BJ (cell line): ENCODE measurements at regions not wholly inside any gene's neighbourhood (a gene's known extent, or its start where the extent isn't known, plus 50 kb on each side); places are given as distances from the start of the nearest gene placed in this dataset.

Source experiments
- CTCF ChIA-PET: fragments of 350-600 bp; formaldehyde crosslinking; extraction: SDS; loops from one replicate; lab custom pipeline; 2021; ENCODE audit warnings: antibody characterized with exemption, inconsistent platforms; lab: Yijun Ruan, JAX
- POLR2A ChIA-PET: fragments of 300-600 bp; sonication (Branson Sonifier 250); formaldehyde crosslinking; extraction: SDS; loops from one replicate; lab custom pipeline; 2021; ENCODE audit warnings: antibody characterized with exemption; lab: Charles Lee
- DNase-seq: peaks from one replicate; pipeline ENCODE4 v3.0.0-alpha.2; 2011; ENCODE audit warnings: low read depth
- H3K27me3 ChIP-seq: 2 replicates; pipeline ENCODE4 v1.6.0; 2011; ENCODE audit warnings: low read length; ENCODE audit not compliant: control insufficient read depth, insufficient read depth
- H3K36me3 ChIP-seq: 2 replicates; pipeline ENCODE4 v1.5.1; 2011; ENCODE audit warnings: low read length; ENCODE audit not compliant: control insufficient read depth, insufficient read depth
- H3K4me3 ChIP-seq: 2 replicates; pipeline ENCODE4 v1.5.1; 2011; ENCODE audit warnings: low read depth, mild to moderate bottlenecking, control low read depth, low read length
- TF ChIP-seq, protein P1 (sequence below): IDR thresholded peaks from 2 replicates; pipeline ENCODE4 v1.5.1; 2011; ENCODE audit warnings: low read depth, mild to moderate bottlenecking, control low read depth, inconsistent platforms, low read length, moderate library complexity; ENCODE audit not compliant: insufficient read depth

- DNase-seq: no peak
- CTCF ChIA-PET: interaction anchor here (2.8 kb wide), 1 partner anchor 254 kb away, joined by 7 read pairs; no protein-coding TSS in a partner anchor
- Histone ChIP-seq H3K4me3 (no peak overlapping the region), H3K27me3 (peaks cover 7% of the 10 kb centered on the region), H3K36me3 (no peaks in the 10 kb centered on the region)
- TF ChIP-seq, protein P1, sequence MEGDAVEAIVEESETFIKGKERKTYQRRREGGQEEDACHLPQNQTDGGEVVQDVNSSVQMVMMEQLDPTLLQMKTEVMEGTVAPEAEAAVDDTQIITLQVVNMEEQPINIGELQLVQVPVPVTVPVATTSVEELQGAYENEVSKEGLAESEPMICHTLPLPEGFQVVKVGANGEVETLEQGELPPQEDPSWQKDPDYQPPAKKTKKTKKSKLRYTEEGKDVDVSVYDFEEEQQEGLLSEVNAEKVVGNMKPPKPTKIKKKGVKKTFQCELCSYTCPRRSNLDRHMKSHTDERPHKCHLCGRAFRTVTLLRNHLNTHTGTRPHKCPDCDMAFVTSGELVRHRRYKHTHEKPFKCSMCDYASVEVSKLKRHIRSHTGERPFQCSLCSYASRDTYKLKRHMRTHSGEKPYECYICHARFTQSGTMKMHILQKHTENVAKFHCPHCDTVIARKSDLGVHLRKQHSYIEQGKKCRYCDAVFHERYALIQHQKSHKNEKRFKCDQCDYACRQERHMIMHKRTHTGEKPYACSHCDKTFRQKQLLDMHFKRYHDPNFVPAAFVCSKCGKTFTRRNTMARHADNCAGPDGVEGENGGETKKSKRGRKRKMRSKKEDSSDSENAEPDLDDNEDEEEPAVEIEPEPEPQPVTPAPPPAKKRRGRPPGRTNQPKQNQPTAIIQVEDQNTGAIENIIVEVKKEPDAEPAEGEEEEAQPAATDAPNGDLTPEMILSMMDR: no peak
- POLR2A ChIA-PET: no interaction called here
Observed at GRCh38 chr11:71341596-71341995, 89.2 kb upstream of the SHANK2 start.

- ChIA-PET POLR2A (no interaction called here), CTCF (interaction anchor here (2.8 kb wide), 1 partner anchor 254 kb away, joined by 7 read pairs; no protein-coding TSS in a partner anchor)
- no peak for DNase-seq
- Histone ChIP-seq H3K36me3 (no peaks in the 10 kb centered on the region), H3K27me3 (peaks cover 8% of the 10 kb centered on the region), H3K4me3 (no peak overlapping the region)
- TF ChIP-seq, protein P1: no peak
Observed at GRCh38 chr11:71341173-71341572, 88.8 kb upstream of the SHANK2 start.

GRCh38 chr11:71340086-71340606 lies 87.8 kb upstream of the SHANK2 start:
- TF ChIP-seq, protein P1: no peak
- POLR2A ChIA-PET: no interaction called here
- no peak overlapping the region for H3K4me3 ChIP-seq
- CTCF ChIA-PET: interaction anchor here (1.1 to 2.1 kb wide), 4 partner anchors 12 to 234 kb away, joined by 3 to 9 read pairs (median 3); no protein-coding TSS in a partner anchor
- no peaks in the 10 kb centered on the region for H3K36me3 ChIP-seq
- no peak for DNase-seq
- peaks cover 6% of the 10 kb centered on the region for H3K27me3 ChIP-seq

GRCh38 chr11:71339396-71339881 lies 87.1 kb upstream of the SHANK2 start:
- ChIA-PET CTCF (interaction anchor here (1.2 to 2.1 kb wide), 3 partner anchors 11 to 234 kb away, joined by 3 to 9 read pairs (median 3); no protein-coding TSS in a partner anchor), POLR2A (no interaction called here)
- Histone ChIP-seq H3K36me3 (no peaks in the 10 kb centered on the region), H3K4me3 (no peak overlapping the region), H3K27me3 (peaks cover 6% of the 10 kb centered on the region)
- TF ChIP-seq, protein P1: no peak
- no peak for DNase-seq

DNA sequence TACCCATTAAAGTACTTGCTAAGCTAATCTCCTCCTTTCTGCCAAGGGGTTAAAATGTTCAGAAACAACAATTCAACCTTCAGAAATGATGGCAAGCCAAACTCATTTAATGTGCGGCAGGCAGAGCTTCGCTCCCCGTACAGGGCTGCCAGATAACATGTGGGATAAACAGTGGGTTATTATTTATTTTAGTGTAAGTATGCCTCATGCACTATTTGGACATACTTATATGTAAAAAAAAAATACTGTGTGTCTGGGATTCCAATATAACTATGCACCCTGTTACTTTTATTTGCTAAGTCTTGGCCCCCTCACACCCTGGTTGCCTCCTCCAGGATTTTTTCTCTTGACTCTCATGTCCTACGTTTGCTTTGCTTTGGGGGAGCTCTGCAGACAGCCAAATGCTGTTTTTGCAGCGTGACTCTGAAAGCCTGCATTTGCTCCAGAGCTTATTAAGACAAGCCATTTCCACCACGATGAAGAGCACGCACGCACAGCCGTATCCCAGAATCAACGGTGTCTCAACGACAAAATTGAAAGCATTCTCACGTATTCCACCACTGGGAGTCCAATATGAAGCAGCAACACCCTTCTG lies 86.5 kb upstream of the SHANK2 start:
- Histone ChIP-seq H3K36me3 (no peaks in the 10 kb centered on the region), H3K27me3 (peaks cover 6% of the 10 kb centered on the region), H3K4me3 (no peak overlapping the region)
- no peak for DNase-seq
- TF ChIP-seq, protein P1: no peak
- CTCF ChIA-PET: interaction anchor here (1.4 to 2.1 kb wide), 2 partner anchors 11 to 233 kb away, joined by 3 to 9 read pairs; no protein-coding TSS in a partner anchor
- POLR2A ChIA-PET: no interaction called here
